ENCODE measurements at regions not wholly inside any gene's neighbourhood (a gene's known extent, or its start where the extent isn't known, plus 50 kb on each side); places are given as distances from the start of the nearest gene placed in this dataset.

DNA sequence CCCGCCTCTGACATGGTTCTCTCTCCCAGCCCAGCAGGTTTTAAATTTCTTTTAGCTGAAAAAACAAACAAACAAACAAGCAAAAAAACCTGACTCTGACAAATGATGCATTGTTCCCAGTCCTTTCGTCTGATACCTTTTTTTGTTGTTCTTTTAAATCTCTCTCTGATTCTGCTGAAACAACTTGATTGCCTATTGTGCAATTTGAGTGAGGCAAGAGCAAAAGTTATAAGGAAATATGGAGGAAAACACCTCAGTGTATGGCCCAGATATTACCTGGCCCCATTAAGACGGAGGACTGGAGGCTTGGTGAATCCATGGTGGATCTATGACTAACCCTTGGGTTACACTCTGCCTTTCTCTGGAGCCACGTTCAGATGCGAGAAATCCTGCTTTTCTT is 164.0 kb downstream of the MELK start:
- TF ChIP-seq, protein P1, sequence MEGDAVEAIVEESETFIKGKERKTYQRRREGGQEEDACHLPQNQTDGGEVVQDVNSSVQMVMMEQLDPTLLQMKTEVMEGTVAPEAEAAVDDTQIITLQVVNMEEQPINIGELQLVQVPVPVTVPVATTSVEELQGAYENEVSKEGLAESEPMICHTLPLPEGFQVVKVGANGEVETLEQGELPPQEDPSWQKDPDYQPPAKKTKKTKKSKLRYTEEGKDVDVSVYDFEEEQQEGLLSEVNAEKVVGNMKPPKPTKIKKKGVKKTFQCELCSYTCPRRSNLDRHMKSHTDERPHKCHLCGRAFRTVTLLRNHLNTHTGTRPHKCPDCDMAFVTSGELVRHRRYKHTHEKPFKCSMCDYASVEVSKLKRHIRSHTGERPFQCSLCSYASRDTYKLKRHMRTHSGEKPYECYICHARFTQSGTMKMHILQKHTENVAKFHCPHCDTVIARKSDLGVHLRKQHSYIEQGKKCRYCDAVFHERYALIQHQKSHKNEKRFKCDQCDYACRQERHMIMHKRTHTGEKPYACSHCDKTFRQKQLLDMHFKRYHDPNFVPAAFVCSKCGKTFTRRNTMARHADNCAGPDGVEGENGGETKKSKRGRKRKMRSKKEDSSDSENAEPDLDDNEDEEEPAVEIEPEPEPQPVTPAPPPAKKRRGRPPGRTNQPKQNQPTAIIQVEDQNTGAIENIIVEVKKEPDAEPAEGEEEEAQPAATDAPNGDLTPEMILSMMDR (IDR thresholded peaks at IDR 0.05; ENCODE audit: low read depth, low read length, missing control alignments): no peak

GRCh38 chr9:36738318-36738976 is 165.8 kb downstream of the MELK start:
- Histone ChIP-seq H3K27ac (no peak overlapping the region), H3K27me3 (replicated peaks) (peaks cover 9% of the 10 kb centered on the region), H3K36me3 (replicated peaks) (no peaks in the 10 kb centered on the region), H3K4me3 (ENCODE audit: low read depth, low read length) (no peak overlapping the region)
- no peak for DNase-seq
- in situ Hi-C loops (cut with HindIII; ENCODE audit: low pct_ligation_motif_present, low sequenced_read_pairs): no loop called here
- TF ChIP-seq, protein P1 (IDR thresholded peaks at IDR 0.05; ENCODE audit: low read depth, low read length, missing control alignments): no peak

More for the DNA sequence above, 164.0 kb downstream of the MELK start:
- in situ Hi-C loops (cut with HindIII; ENCODE audit: low pct_ligation_motif_present, low sequenced_read_pairs): no loop called here
- Histone ChIP-seq H3K36me3 (replicated peaks) (no peaks in the 10 kb centered on the region), H3K4me3 (ENCODE audit: low read depth, low read length) (no peak overlapping the region), H3K27me3 (replicated peaks) (peaks cover 10% of the 10 kb centered on the region), H3K27ac (no peak overlapping the region)
- DNase-seq: no peak

GRCh38 chr9:36739373-36740116 is 166.8 kb downstream of the MELK start:
- in situ Hi-C loops (cut with HindIII; ENCODE audit: low pct_ligation_motif_present, low sequenced_read_pairs): no loop called here
- Histone ChIP-seq H3K36me3 (replicated peaks) (no peaks in the 10 kb centered on the region), H3K4me3 (ENCODE audit: low read depth, low read length) (no peak overlapping the region), H3K27me3 (replicated peaks) (peaks cover 9% of the 10 kb centered on the region), H3K27ac (no peak overlapping the region)
- TF ChIP-seq, protein P1 (IDR thresholded peaks at IDR 0.05; ENCODE audit: low read depth, low read length, missing control alignments): no peak
- no peak for DNase-seq

- peaks cover 9% of the 10 kb centered on the region for H3K27me3 ChIP-seq (replicated peaks)
- DNase-seq: no peak
- TF ChIP-seq, protein P1 (IDR thresholded peaks at IDR 0.05; ENCODE audit: low read depth, low read length, missing control alignments): no peak
- in situ Hi-C loops (cut with HindIII; ENCODE audit: low pct_ligation_motif_present, low sequenced_read_pairs): no loop called here
- H3K36me3 ChIP-seq (replicated peaks): no peaks in the 10 kb centered on the region
- no peak overlapping the region for H3K4me3 ChIP-seq (ENCODE audit: low read depth, low read length)
- H3K27ac ChIP-seq: no peak overlapping the region
Measured at GRCh38 chr9:36742264-36742663, 169.6 kb downstream of the MELK start.

DNA sequence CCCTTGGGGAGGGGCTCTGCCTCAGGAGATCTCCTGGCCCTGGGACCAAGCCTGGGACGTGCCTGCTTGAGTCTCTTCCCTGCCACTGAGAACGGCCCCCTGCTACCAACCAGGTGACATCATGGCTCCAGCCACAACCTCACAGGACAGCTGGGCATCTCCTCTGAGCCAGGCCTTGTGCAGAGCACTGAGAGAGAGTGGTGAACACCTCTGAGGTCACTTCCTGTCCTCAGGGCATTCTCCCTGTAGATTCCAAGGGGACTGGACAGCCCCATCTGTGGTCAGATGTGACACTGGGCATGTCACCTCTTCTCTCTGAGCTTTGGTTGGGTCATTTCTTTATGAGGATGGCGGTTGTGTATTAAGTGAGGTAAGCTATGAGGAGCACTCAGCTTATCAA is 172.0 kb downstream of the MELK start:
- Histone ChIP-seq H3K27me3 (replicated peaks) (peaks cover 4% of the 10 kb centered on the region), H3K36me3 (replicated peaks) (no peaks in the 10 kb centered on the region), H3K27ac (no peak overlapping the region), H3K4me3 (ENCODE audit: low read depth, low read length) (no peak overlapping the region)
- DNase-seq: no peak
- TF ChIP-seq, protein P1 (IDR thresholded peaks at IDR 0.05; ENCODE audit: low read depth, low read length, missing control alignments): no peak
- in situ Hi-C loops (cut with HindIII; ENCODE audit: low pct_ligation_motif_present, low sequenced_read_pairs): no loop called here
